Type B pancreatic cell (in vitro differentiated cells): ENCODE measurements at regions not wholly inside any gene's neighbourhood (a gene's known extent, or its start where the extent isn't known, plus 50 kb on each side); places are given as distances from the start of the nearest gene placed in this dataset.

Source experiments
- DNase-seq: peaks from one replicate; pipeline ENCODE4 v3.0.0; 2021; ENCODE audit warnings: mixed read lengths; ENCODE audit not compliant: unreplicated experiment; ENCODE audit errors: extremely low spot score
- H3K27ac Mint-ChIP-seq: 2 replicates; pipeline ENCODE4 v1.8.0; 2021; ENCODE audit warnings: mild to moderate bottlenecking, mixed read lengths
- H3K27me3 Mint-ChIP-seq: 2 replicates; pipeline ENCODE4 v1.8.0; 2021; ENCODE audit warnings: mixed read lengths
- H3K36me3 Mint-ChIP-seq: 2 replicates; pipeline ENCODE4 v1.8.0; 2021; ENCODE audit warnings: mixed read lengths
- H3K4me1 Mint-ChIP-seq: one replicate; pipeline ENCODE4 v1.8.0; 2021; ENCODE audit warnings: mixed read lengths; ENCODE audit not compliant: unreplicated experiment
- H3K4me3 Mint-ChIP-seq: 2 replicates; pipeline ENCODE4 v1.8.0; 2021; ENCODE audit warnings: mild to moderate bottlenecking, mixed read lengths
- H3K9me3 Mint-ChIP-seq: 2 replicates; pipeline ENCODE4 v1.8.0; 2021; ENCODE audit warnings: mixed read lengths
- TF ChIP-seq, protein P1 (sequence below): fragments of 200-600 bp; sonication (generic); conservative IDR thresholded peaks from 2 replicates; pipeline ENCODE4 v1.5.0; 2021; ENCODE audit warnings: antibody characterized with exemption, mild to moderate bottlenecking

DNA sequence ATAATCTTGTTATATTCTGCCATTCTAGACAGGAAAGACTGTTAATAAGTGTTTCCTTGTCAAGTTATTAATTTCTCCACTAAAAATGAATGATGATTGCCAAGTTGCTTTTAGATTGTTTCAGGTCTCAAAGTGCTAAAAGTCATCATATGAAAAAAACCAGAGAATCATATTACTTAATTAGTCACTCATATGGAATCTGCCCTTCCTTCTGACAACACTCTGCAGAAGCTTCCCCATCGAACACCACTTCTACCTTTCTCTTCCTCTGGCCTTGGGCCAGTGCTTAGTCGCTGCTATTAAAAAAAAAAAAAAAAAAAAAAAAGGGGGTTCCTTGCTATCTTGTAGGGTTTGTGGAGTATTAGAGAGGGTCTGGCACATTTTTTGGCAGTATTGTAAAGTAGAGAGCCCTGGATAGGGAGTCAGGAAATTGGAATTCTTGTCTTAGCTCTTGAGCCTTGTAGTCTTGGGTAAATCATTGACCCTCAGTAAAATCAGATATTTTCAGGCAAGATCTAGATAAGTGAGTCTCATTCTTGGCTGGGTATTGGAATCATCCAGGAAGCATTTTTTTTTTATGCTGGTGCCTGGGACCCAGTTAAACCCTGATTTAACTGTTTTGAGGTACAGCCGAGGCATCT is 141.7 kb upstream of the CCDC68 start:
- no peak for DNase-seq
- H3K27ac Mint-ChIP-seq, result peak overlapping the region; percentile 9
- H3K27me3 Mint-ChIP-seq, result peaks cover 2% of the 10 kb centered on the region
- no peak overlapping the region for H3K4me3 Mint-ChIP-seq
- peaks cover 26% of the 10 kb centered on the region for H3K4me1 Mint-ChIP-seq
- TF ChIP-seq, protein P1, sequence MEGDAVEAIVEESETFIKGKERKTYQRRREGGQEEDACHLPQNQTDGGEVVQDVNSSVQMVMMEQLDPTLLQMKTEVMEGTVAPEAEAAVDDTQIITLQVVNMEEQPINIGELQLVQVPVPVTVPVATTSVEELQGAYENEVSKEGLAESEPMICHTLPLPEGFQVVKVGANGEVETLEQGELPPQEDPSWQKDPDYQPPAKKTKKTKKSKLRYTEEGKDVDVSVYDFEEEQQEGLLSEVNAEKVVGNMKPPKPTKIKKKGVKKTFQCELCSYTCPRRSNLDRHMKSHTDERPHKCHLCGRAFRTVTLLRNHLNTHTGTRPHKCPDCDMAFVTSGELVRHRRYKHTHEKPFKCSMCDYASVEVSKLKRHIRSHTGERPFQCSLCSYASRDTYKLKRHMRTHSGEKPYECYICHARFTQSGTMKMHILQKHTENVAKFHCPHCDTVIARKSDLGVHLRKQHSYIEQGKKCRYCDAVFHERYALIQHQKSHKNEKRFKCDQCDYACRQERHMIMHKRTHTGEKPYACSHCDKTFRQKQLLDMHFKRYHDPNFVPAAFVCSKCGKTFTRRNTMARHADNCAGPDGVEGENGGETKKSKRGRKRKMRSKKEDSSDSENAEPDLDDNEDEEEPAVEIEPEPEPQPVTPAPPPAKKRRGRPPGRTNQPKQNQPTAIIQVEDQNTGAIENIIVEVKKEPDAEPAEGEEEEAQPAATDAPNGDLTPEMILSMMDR, result no peak
- peaks cover 4% of the 10 kb centered on the region for H3K9me3 Mint-ChIP-seq
- no peaks in the 10 kb centered on the region for H3K36me3 Mint-ChIP-seq

DNA sequence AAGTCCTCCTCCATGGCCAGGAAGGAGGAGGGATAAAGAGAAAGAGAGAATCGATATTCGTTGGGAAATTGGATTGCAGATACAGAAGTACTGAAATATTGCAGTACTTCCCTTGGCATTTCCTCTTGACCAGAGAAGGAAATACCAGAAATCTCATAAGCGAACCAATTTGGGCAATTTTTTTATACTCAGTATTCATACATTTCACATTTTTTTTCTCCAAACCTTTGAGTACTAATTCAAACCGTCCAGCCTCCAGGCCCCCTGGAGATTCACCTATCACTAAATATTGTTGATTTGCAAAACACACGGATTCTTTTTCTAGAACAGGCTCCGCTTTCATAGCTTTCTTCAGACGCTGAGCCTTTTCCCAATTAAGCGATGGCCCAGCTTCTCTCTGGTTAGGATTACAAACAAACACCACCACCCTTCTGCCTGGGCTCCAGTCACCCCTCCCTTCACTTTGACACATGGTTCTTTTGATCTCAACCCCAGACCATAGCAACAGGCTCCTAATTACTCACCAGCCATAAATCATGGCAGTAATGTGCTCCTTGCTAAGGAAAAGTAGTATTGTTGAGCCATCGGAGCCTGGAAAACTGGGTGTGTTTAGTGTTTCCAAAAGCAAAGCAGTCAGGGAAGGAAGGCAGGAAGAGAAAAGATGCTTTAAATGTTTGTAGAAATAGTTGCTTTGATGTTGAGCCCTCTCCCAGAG is 138.4 kb upstream of the CCDC68 start:
- H3K36me3 Mint-ChIP-seq, result no peaks in the 10 kb centered on the region
- H3K4me3 Mint-ChIP-seq, result peak overlapping the region; percentile 42
- peaks cover 8% of the 10 kb centered on the region for H3K27me3 Mint-ChIP-seq
- H3K4me1 Mint-ChIP-seq, result peaks cover 35% of the 10 kb centered on the region
- DNase-seq, result no peak
- no peaks in the 10 kb centered on the region for H3K9me3 Mint-ChIP-seq
- TF ChIP-seq, protein P1, result no peak
- H3K27ac Mint-ChIP-seq, result peak overlapping the region; percentile 25

DNA sequence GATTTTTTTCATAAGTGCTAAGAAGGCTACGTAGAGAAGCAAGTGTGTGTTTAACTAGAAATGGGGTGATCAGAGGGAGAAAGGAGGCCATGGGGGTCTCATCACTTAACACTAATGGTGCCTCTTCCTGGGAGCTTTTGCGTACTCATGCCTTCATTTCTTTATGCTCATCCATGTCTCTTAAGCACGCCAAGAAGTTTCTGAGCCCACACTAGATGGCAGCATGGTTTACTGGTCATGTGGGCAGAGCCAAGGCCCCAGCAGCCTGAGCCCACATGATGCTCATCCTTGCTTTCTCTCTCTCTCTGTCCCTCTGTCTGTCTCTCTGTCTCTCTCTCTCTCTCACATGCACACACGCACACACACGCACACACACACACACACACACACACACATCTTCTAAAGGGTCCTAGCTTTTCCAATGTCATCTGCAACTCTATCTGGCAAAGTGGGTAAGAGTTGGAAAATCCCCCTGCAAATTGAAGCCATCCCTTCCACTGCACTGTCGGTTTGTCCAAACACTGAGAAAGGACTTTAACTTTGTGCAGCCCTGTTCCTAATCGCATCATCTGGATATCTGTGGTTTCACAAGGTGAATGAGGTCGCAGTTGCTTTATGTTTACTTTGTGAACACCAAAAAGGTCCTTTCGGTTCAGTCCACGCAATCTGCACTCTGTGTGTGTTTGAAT is 137.1 kb upstream of the CCDC68 start:
- H3K27me3 Mint-ChIP-seq, result peaks cover 8% of the 10 kb centered on the region
- H3K4me3 Mint-ChIP-seq, result no peak overlapping the region
- no peaks in the 10 kb centered on the region for H3K36me3 Mint-ChIP-seq
- H3K9me3 Mint-ChIP-seq, result no peaks in the 10 kb centered on the region
- no peak overlapping the region for H3K27ac Mint-ChIP-seq
- no peak for DNase-seq
- TF ChIP-seq, protein P1, result peak; percentile 34
- H3K4me1 Mint-ChIP-seq, result peaks cover 35% of the 10 kb centered on the region

DNA sequence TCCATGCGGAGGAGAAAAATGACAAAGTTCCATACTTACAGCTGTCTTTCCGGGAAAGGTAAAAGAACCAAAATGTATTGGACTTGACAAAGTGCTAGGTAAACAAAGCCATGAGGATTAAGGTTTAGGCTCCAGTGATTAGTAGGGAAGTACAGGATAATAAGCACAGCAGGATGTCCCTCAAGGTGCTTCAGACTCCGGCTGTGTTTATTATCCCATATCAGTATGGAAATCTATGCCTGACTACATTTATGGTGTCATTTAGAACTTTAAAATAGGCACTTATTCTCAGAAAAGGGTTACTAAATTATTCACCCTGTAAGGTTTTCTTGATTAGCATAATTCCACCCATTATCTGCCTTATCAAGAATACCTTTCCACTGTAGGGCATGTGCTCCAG is 136.3 kb upstream of the CCDC68 start:
- no peak for DNase-seq
- peaks cover 28% of the 10 kb centered on the region for H3K4me1 Mint-ChIP-seq
- H3K27ac Mint-ChIP-seq, result no peak overlapping the region
- TF ChIP-seq, protein P1, result no peak
- H3K9me3 Mint-ChIP-seq, result no peaks in the 10 kb centered on the region
- no peaks in the 10 kb centered on the region for H3K36me3 Mint-ChIP-seq
- H3K4me3 Mint-ChIP-seq, result no peak overlapping the region
- peaks cover 8% of the 10 kb centered on the region for H3K27me3 Mint-ChIP-seq

DNA sequence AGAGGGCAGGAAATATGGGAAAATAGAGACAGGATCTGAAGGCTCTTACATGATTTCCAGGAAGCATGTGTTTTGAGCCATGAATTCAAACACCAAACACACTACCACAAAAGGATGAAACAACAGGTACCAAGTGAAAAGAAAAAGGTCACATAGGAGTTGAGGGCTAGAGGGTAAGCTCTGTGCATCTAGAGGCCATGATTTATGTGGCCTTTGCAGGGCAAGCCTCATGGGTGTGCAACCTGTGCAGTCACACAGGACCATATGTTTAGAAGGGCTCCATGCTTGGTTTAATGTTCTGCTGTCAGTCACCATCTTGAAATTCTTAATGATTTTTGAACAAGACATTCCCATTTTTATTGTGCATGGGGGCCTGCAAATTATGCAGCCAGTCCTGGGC is 134.5 kb upstream of the CCDC68 start:
- Mint-ChIP-seq H3K4me1 (peaks cover 28% of the 10 kb centered on the region), H3K27ac (no peak overlapping the region), H3K27me3 (peaks cover 8% of the 10 kb centered on the region), H3K4me3 (no peak overlapping the region), H3K9me3 (no peaks in the 10 kb centered on the region), H3K36me3 (no peaks in the 10 kb centered on the region)
- TF ChIP-seq, protein P1, result no peak
- no peak for DNase-seq
